ENCODE measurements at regions not wholly inside any gene's neighbourhood (a gene's known extent, or its start where the extent isn't known, plus 50 kb on each side); places are given as distances from the start of the nearest gene placed in this dataset.

- TF ChIP-seq POU6F1 (CRISPR knock-in tag; IDR thresholded peaks at IDR 0.05; ENCODE audit: borderline replicate concordance, low read depth) = no peak
- TF ChIP-seq CSRNP3 (CRISPR knock-in tag; IDR thresholded peaks at IDR 0.05) = no peak
- no peak for TF ChIP-seq CREB5 (CRISPR knock-in tag; IDR thresholded peaks at IDR 0.05; ENCODE audit: low read depth)
- no peak for TF ChIP-seq SNAI2 (CRISPR knock-in tag; IDR thresholded peaks at IDR 0.05)
- TF ChIP-seq OSR1 (CRISPR knock-in tag; IDR thresholded peaks at IDR 0.05) = no peak
- TF ChIP-seq RARB (CRISPR knock-in tag; IDR thresholded peaks at IDR 0.05) = no peak
- TF ChIP-seq ZNF70 (CRISPR knock-in tag; IDR thresholded peaks at IDR 0.05) = no peak
- no peak for TF ChIP-seq ZFP3 (CRISPR knock-in tag; IDR thresholded peaks at IDR 0.05)
- TF ChIP-seq ZNF8 (CRISPR knock-in tag; IDR thresholded peaks at IDR 0.05) = no peak
- TF ChIP-seq PATZ1 (CRISPR knock-in tag; IDR thresholded peaks at IDR 0.05; ENCODE audit: borderline replicate concordance) = no peak
- TF ChIP-seq ZFP30 (CRISPR knock-in tag; IDR thresholded peaks at IDR 0.05) = no peak
Measured at GRCh38 chr4:124786634-124787033, 74.1 kb upstream of the ANKRD50 start.
